ENCODE measurements at regions not wholly inside any gene's neighbourhood (a gene's known extent, or its start where the extent isn't known, plus 50 kb on each side); places are given as distances from the start of the nearest gene placed in this dataset.

GRCh38 chr9:26392639-26393038 is 500.0 kb downstream of the CAAP1 start:
- no peak overlapping the region for H3K4me2 ChIP-seq (ENCODE audit: low read length)
- no peaks in the 10 kb centered on the region for H3K36me3 ChIP-seq (ENCODE audit: insufficient read depth, low read length)
- no peak overlapping the region for H3K9ac ChIP-seq (ENCODE audit: low read length)
- H3F3A ChIP-seq (ENCODE audit: insufficient read depth, low read length): no peaks in the 10 kb centered on the region
- H3K79me2 ChIP-seq (ENCODE audit: insufficient read depth, low read length): no peaks in the 10 kb centered on the region
- H3K27me3 ChIP-seq (ENCODE audit: insufficient read depth, low read length): no peaks in the 10 kb centered on the region
- H3K4me3 ChIP-seq (ENCODE audit: low read depth, low read length, poor library complexity, severe bottlenecking): no peak overlapping the region
- H3K9me2 ChIP-seq (ENCODE audit: low read depth, low read length): no peaks in the 10 kb centered on the region
- no peak overlapping the region for H2AFZ ChIP-seq (ENCODE audit: low read length)
- H3K27ac ChIP-seq (ENCODE audit: low read depth, low read length, poor library complexity, severe bottlenecking): no peak overlapping the region
- TF ChIP-seq CTCF (IDR thresholded peaks at IDR 0.05; ENCODE audit: low read length) (no peak), EZH2 (IDR thresholded peaks at IDR 0.05; ENCODE audit: borderline replicate concordance, low read length) (no peak)
- no peaks in the 10 kb centered on the region for H4K20me1 ChIP-seq (ENCODE audit: insufficient read depth, low read length)
- H3K4me1 ChIP-seq (ENCODE audit: insufficient read depth, low read length, severe bottlenecking): no peaks in the 10 kb centered on the region
- no peaks in the 10 kb centered on the region for H3K9me3 ChIP-seq (ENCODE audit: low read length)

- TF ChIP-seq EZH2 (IDR thresholded peaks at IDR 0.05; ENCODE audit: borderline replicate concordance, low read length) (no peak), CTCF (IDR thresholded peaks at IDR 0.05; ENCODE audit: low read length) (no peak)
These were observed 501.6 kb downstream of the CAAP1 start for GRCh38 chr9:26391036-26391435.

GRCh38 chr9:26375448-26375847 is 517.2 kb downstream of the CAAP1 start:
- Histone ChIP-seq H3K79me2 (ENCODE audit: insufficient read depth, low read length) (no peaks in the 10 kb centered on the region), H3K9ac (ENCODE audit: low read length) (no peak overlapping the region), H3K36me3 (ENCODE audit: insufficient read depth, low read length) (no peaks in the 10 kb centered on the region), H3K9me2 (ENCODE audit: low read depth, low read length) (no peaks in the 10 kb centered on the region), H3K4me2 (ENCODE audit: low read length) (no peak overlapping the region), H3F3A (ENCODE audit: insufficient read depth, low read length) (no peaks in the 10 kb centered on the region), H3K27ac (ENCODE audit: low read depth, low read length, poor library complexity, severe bottlenecking) (no peak overlapping the region), H3K4me1 (ENCODE audit: insufficient read depth, low read length, severe bottlenecking) (no peaks in the 10 kb centered on the region), H3K4me3 (ENCODE audit: low read depth, low read length, poor library complexity, severe bottlenecking) (no peak overlapping the region), H3K27me3 (ENCODE audit: insufficient read depth, low read length) (no peaks in the 10 kb centered on the region), H3K9me3 (ENCODE audit: low read length) (no peaks in the 10 kb centered on the region), H4K20me1 (ENCODE audit: insufficient read depth, low read length) (no peaks in the 10 kb centered on the region), H2AFZ (ENCODE audit: low read length) (no peak overlapping the region)
- TF ChIP-seq EZH2 (IDR thresholded peaks at IDR 0.05; ENCODE audit: borderline replicate concordance, low read length) (no peak), CTCF (IDR thresholded peaks at IDR 0.05; ENCODE audit: low read length) (no peak)

More at GRCh38 chr9:26391036-26391435, 501.6 kb downstream of the CAAP1 start:
- Histone ChIP-seq H3K9me3 (ENCODE audit: low read length) (no peaks in the 10 kb centered on the region), H3K4me3 (ENCODE audit: low read depth, low read length, poor library complexity, severe bottlenecking) (no peak overlapping the region), H3K4me1 (ENCODE audit: insufficient read depth, low read length, severe bottlenecking) (no peaks in the 10 kb centered on the region), H3K36me3 (ENCODE audit: insufficient read depth, low read length) (no peaks in the 10 kb centered on the region), H3K9ac (ENCODE audit: low read length) (no peak overlapping the region), H3K27me3 (ENCODE audit: insufficient read depth, low read length) (no peaks in the 10 kb centered on the region), H3K4me2 (ENCODE audit: low read length) (no peak overlapping the region), H3K9me2 (ENCODE audit: low read depth, low read length) (no peaks in the 10 kb centered on the region), H3F3A (ENCODE audit: insufficient read depth, low read length) (no peaks in the 10 kb centered on the region), H2AFZ (ENCODE audit: low read length) (no peak overlapping the region), H3K27ac (ENCODE audit: low read depth, low read length, poor library complexity, severe bottlenecking) (no peak overlapping the region), H4K20me1 (ENCODE audit: insufficient read depth, low read length) (no peaks in the 10 kb centered on the region), H3K79me2 (ENCODE audit: insufficient read depth, low read length) (no peaks in the 10 kb centered on the region)
